Astrocyte of the spinal cord (primary cell): ENCODE measurements at regions not wholly inside any gene's neighbourhood (a gene's known extent, or its start where the extent isn't known, plus 50 kb on each side); places are given as distances from the start of the nearest gene placed in this dataset.

Experiments
- DNase-seq: peaks from one replicate; pipeline ENCODE4 v3.0.0; 2011; ENCODE audit warnings: low read depth, low spot score
- H3K4me3 ChIP-seq: 2 replicates; pipeline ENCODE4 v1.5.1; 2011; ENCODE audit warnings: low read depth, mild to moderate bottlenecking, low read length, moderate library complexity
- CTCF ChIP-seq: IDR thresholded peaks from 2 replicates; pipeline ENCODE4 v1.5.1; 2012; ENCODE audit warnings: low read depth, mild to moderate bottlenecking, low read length, inconsistent platforms
- in situ Hi-C: cut with HindIII; loops from 2 replicates; pipeline ENCODE4 v1.10.0; 2017; ENCODE audit warnings: low sequenced_read_pairs

GRCh38 chr3:154615471-154615870 is 185.5 kb upstream of the GPR149 start:
- TF ChIP-seq CTCF = no peak
- DNase-seq = no peak
- in situ Hi-C loops = no loop called here
- no peak overlapping the region for H3K4me3 ChIP-seq

GRCh38 chr3:154614601-154615000 is 184.6 kb upstream of the GPR149 start:
- no peak overlapping the region for H3K4me3 ChIP-seq
- in situ Hi-C loops = no loop called here
- no peak for TF ChIP-seq CTCF
- DNase-seq = no peak

- no peak for DNase-seq
- TF ChIP-seq CTCF = no peak
- H3K4me3 ChIP-seq = no peak overlapping the region
- in situ Hi-C loops = no loop called here
Measured at GRCh38 chr3:154614078-154614477, 184.1 kb upstream of the GPR149 start.

- no peak overlapping the region for H3K4me3 ChIP-seq
- TF ChIP-seq CTCF = no peak
- no peak for DNase-seq
- in situ Hi-C loops = no loop called here
Measured at GRCh38 chr3:154602241-154602640, 172.3 kb upstream of the GPR149 start.

- in situ Hi-C loops = no loop called here
- no peak overlapping the region for H3K4me3 ChIP-seq
- no peak for DNase-seq
- TF ChIP-seq CTCF = no peak
Measured at GRCh38 chr3:154598166-154598565, 168.2 kb upstream of the GPR149 start.

- H3K4me3 ChIP-seq = no peak overlapping the region
- no peak for DNase-seq
- in situ Hi-C loops = no loop called here
- TF ChIP-seq CTCF = no peak
Measured at GRCh38 chr3:154590675-154591384, 160.8 kb upstream of the GPR149 start.
